ENCODE measurements at regions not wholly inside any gene's neighbourhood (a gene's known extent, or its start where the extent isn't known, plus 50 kb on each side); places are given as distances from the start of the nearest gene placed in this dataset. TPM values are rescaled to one million over a fixed set of nuclear protein-coding genes. Genes with fewer than 3 reads are reported as not detected.

- no peak for DNase-seq (ENCODE audit: low read depth)
- no peak overlapping the region for H3K4me3 ChIP-seq (ENCODE audit: low read depth, low read length)
- TF ChIP-seq, protein P1, sequence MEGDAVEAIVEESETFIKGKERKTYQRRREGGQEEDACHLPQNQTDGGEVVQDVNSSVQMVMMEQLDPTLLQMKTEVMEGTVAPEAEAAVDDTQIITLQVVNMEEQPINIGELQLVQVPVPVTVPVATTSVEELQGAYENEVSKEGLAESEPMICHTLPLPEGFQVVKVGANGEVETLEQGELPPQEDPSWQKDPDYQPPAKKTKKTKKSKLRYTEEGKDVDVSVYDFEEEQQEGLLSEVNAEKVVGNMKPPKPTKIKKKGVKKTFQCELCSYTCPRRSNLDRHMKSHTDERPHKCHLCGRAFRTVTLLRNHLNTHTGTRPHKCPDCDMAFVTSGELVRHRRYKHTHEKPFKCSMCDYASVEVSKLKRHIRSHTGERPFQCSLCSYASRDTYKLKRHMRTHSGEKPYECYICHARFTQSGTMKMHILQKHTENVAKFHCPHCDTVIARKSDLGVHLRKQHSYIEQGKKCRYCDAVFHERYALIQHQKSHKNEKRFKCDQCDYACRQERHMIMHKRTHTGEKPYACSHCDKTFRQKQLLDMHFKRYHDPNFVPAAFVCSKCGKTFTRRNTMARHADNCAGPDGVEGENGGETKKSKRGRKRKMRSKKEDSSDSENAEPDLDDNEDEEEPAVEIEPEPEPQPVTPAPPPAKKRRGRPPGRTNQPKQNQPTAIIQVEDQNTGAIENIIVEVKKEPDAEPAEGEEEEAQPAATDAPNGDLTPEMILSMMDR (IDR thresholded peaks at IDR 0.05; ENCODE audit: insufficient read depth, low read length) = no peak
Observed at GRCh38 chr12:104814944-104815343, 143.1 kb downstream of the SLC41A2 start.

Small RNA genes in the stretch of these regions (small RNA-seq; reads per million reads assigned to genes)
- gene RF00019 = not detected

All from fibroblast of the aortic adventitia (primary cell).